Sigmoid colon (tissue), 4 donors: ENCODE measurements at regions not wholly inside any gene's neighbourhood (a gene's known extent, or its start where the extent isn't known, plus 50 kb on each side); places are given as distances from the start of the nearest gene placed in this dataset.

Experiments
- CTCF ChIP-seq, 4 experiments: fragments of 450-650 bp in 3 of 4; fragments of 200-600 bp in 1 of 4; IDR thresholded peaks; one replicate each; pipeline ENCODE4 v1.5.1; 2016 to 2019; ENCODE audit warnings: antibody characterized with exemption in 4 of 4, mild to moderate bottlenecking in 3 of 4, moderate library complexity in 2 of 4
- EP300 ChIP-seq, 4 donors: sonication (generic); formaldehyde crosslinking; IDR thresholded peaks; one replicate each; pipeline ENCODE4 v1.6.1; 2017; ENCODE audit warnings: antibody characterized with exemption in 4 of 4
- POLR2A ChIP-seq, 2 donors: fragments of 450-650 bp; IDR thresholded peaks; one replicate each; pipeline ENCODE4 v1.6.1; 2016; ENCODE audit warnings: antibody characterized with exemption in 2 of 2, mild to moderate bottlenecking in 2 of 2, moderate library complexity in 2 of 2
- POLR2AphosphoS5 ChIP-seq, 4 donors: sonication (generic); formaldehyde crosslinking; IDR thresholded peaks; one replicate each; pipeline ENCODE4 v1.6.1; 2017; ENCODE audit warnings: antibody characterized with exemption in 4 of 4

- no peak for TF ChIP-seq CTCF (IDR thresholded peaks at IDR 0.05)
- TF ChIP-seq POLR2A (IDR thresholded peaks at IDR 0.05), result no peak
- TF ChIP-seq POLR2AphosphoS5 (IDR thresholded peaks at IDR 0.05), result no peak
- TF ChIP-seq EP300 (IDR thresholded peaks at IDR 0.05), result no peak
Measured at GRCh38 chr6:122264557-122264956, 134.9 kb upstream of the HSF2 start.
